Mesothelial cell of epicardium (in vitro differentiated cells): ENCODE measurements at regions not wholly inside any gene's neighbourhood (a gene's known extent, or its start where the extent isn't known, plus 50 kb on each side); places are given as distances from the start of the nearest gene placed in this dataset.

Experiments used
- DNase-seq, 2 experiments: peaks; one replicate each; pipeline ENCODE4 v3.0.0; 2021; ENCODE audit warnings: low spot score in 2 of 2; ENCODE audit not compliant: unreplicated experiment in 2 of 2
- H3K27ac Mint-ChIP-seq: 2 replicates; pipeline ENCODE4 v1.8.0; 2021; ENCODE audit warnings: mixed read lengths
- H3K27me3 Mint-ChIP-seq: 2 replicates; pipeline ENCODE4 v1.8.0; 2021; ENCODE audit warnings: low read depth, mixed read lengths
- H3K36me3 Mint-ChIP-seq: 2 replicates; pipeline ENCODE4 v1.8.0; 2021; ENCODE audit warnings: mixed read lengths
- H3K4me1 Mint-ChIP-seq: 2 replicates; pipeline ENCODE4 v1.8.0; 2021; ENCODE audit warnings: mixed read lengths
- H3K4me3 Mint-ChIP-seq: 2 replicates; pipeline ENCODE4 v1.8.0; 2021; ENCODE audit warnings: mild to moderate bottlenecking, moderate library complexity, mixed read lengths
- H3K9me3 Mint-ChIP-seq: 2 replicates; pipeline ENCODE4 v1.8.0; 2021; ENCODE audit warnings: mixed read lengths
- CTCF ChIP-seq: fragments of 200-600 bp; sonication (generic); IDR thresholded peaks from one replicate; pipeline ENCODE4 v1.5.0; 2021; ENCODE audit warnings: antibody characterized with exemption; ENCODE audit not compliant: unreplicated experiment

- no peaks in the 10 kb centered on the region for H3K27me3 Mint-ChIP-seq
- DNase-seq: no peak
- H3K4me3 Mint-ChIP-seq: no peak overlapping the region
- peaks cover 77% of the 10 kb centered on the region for H3K4me1 Mint-ChIP-seq
- no peak for TF ChIP-seq CTCF
- H3K9me3 Mint-ChIP-seq: peaks cover 10% of the 10 kb centered on the region
- no peaks in the 10 kb centered on the region for H3K36me3 Mint-ChIP-seq
- H3K27ac Mint-ChIP-seq: peak overlapping the region; percentile 18
These were observed 443.3 kb downstream of the ADAMTS20 start for GRCh38 chr12:43108656-43109055.

GRCh38 chr12:43107026-43107775 lies 444.8 kb downstream of the ADAMTS20 start:
- no peaks in the 10 kb centered on the region for H3K36me3 Mint-ChIP-seq
- peaks cover 71% of the 10 kb centered on the region for H3K4me1 Mint-ChIP-seq
- no peak overlapping the region for H3K4me3 Mint-ChIP-seq
- no peaks in the 10 kb centered on the region for H3K27me3 Mint-ChIP-seq
- no peak for DNase-seq
- H3K9me3 Mint-ChIP-seq: peaks cover 10% of the 10 kb centered on the region
- no peak for TF ChIP-seq CTCF
- H3K27ac Mint-ChIP-seq: peak overlapping the region; percentile 67

- Mint-ChIP-seq H3K27ac (peak overlapping the region; percentile 66), H3K4me1 (peaks cover 65% of the 10 kb centered on the region), H3K4me3 (no peak overlapping the region), H3K36me3 (no peaks in the 10 kb centered on the region), H3K9me3 (peaks cover 10% of the 10 kb centered on the region), H3K27me3 (no peaks in the 10 kb centered on the region)
- DNase-seq: no peak
- TF ChIP-seq CTCF: no peak
These were observed 445.6 kb downstream of the ADAMTS20 start for GRCh38 chr12:43106355-43106754.

GRCh38 chr12:43105426-43105981 lies 446.5 kb downstream of the ADAMTS20 start:
- Mint-ChIP-seq H3K27me3 (no peaks in the 10 kb centered on the region), H3K4me1 (peaks cover 62% of the 10 kb centered on the region), H3K4me3 (no peak overlapping the region), H3K9me3 (peaks cover 10% of the 10 kb centered on the region), H3K36me3 (no peaks in the 10 kb centered on the region), H3K27ac (peak overlapping the region; percentile 66)
- DNase-seq: no peak
- no peak for TF ChIP-seq CTCF

GRCh38 chr12:43104494-43104893 lies 447.5 kb downstream of the ADAMTS20 start:
- Mint-ChIP-seq H3K36me3 (no peaks in the 10 kb centered on the region), H3K9me3 (peaks cover under 1% of the 10 kb centered on the region), H3K4me3 (no peak overlapping the region), H3K4me1 (peaks cover 62% of the 10 kb centered on the region), H3K27me3 (no peaks in the 10 kb centered on the region), H3K27ac (peak overlapping the region; percentile 91)
- no peak for DNase-seq
- no peak for TF ChIP-seq CTCF
